ENCODE measurements at regions not wholly inside any gene's neighbourhood (a gene's known extent, or its start where the extent isn't known, plus 50 kb on each side); places are given as distances from the start of the nearest gene placed in this dataset.
A peak's percentile ranks its signal among the peaks of the same experiment; 100 is the strongest.

GRCh38 chr9:28207657-28208056 is 634.4 kb upstream of the C9orf72 start:
- no peak for DNase-seq (ENCODE audit: low read depth)

- no peak for DNase-seq (ENCODE audit: low read depth)
Measured at GRCh38 chr9:28209130-28209529, 635.8 kb upstream of the C9orf72 start.

GRCh38 chr9:28212979-28213378 is 639.7 kb upstream of the C9orf72 start:
- peak; percentile 73 for DNase-seq (ENCODE audit: low read depth)

- no peak for DNase-seq (ENCODE audit: low read depth)
Measured at GRCh38 chr9:28215536-28216299, 642.4 kb upstream of the C9orf72 start.

- no peak for DNase-seq (ENCODE audit: low read depth)
Measured at GRCh38 chr9:28232686-28233085, 659.4 kb upstream of the C9orf72 start.

- no peak for DNase-seq (ENCODE audit: low read depth)
Measured at GRCh38 chr9:28234133-28234893, 661.0 kb upstream of the C9orf72 start.

- peak; percentile 50 for DNase-seq (ENCODE audit: low read depth)
Measured at GRCh38 chr9:28234894-28235277, 661.6 kb upstream of the C9orf72 start.

GRCh38 chr9:28249424-28249823 is 676.1 kb upstream of the C9orf72 start:
- no peak for DNase-seq (ENCODE audit: low read depth)

- no peak for DNase-seq (ENCODE audit: low read depth)
Measured at GRCh38 chr9:28255174-28255573, 681.9 kb upstream of the C9orf72 start.

- DNase-seq (ENCODE audit: low read depth), result no peak
Measured at GRCh38 chr9:28260330-28260729, 687.0 kb upstream of the C9orf72 start.

GRCh38 chr9:28264368-28264767 is 691.1 kb upstream of the C9orf72 start:
- DNase-seq (ENCODE audit: low read depth), result peak; percentile 28

- peak; percentile 20 for DNase-seq (ENCODE audit: low read depth)
Measured at GRCh38 chr9:28267351-28267750, 694.1 kb upstream of the C9orf72 start.

GRCh38 chr9:28270156-28270555 is 696.9 kb upstream of the C9orf72 start:
- DNase-seq (ENCODE audit: low read depth), result peak; percentile 3

- DNase-seq (ENCODE audit: low read depth), result no peak
Measured at GRCh38 chr9:28272127-28272526, 698.8 kb upstream of the C9orf72 start.

GRCh38 chr9:28287455-28287854 is 714.2 kb upstream of the C9orf72 start:
- DNase-seq (ENCODE audit: low read depth), result no peak

GRCh38 chr9:28289746-28290145 is 716.5 kb upstream of the C9orf72 start:
- DNase-seq (ENCODE audit: low read depth), result no peak

- DNase-seq (ENCODE audit: low read depth), result no peak
Measured at GRCh38 chr9:28293369-28294090, 720.2 kb upstream of the C9orf72 start.

GRCh38 chr9:28301281-28301680 is 728.0 kb upstream of the C9orf72 start:
- no peak for DNase-seq (ENCODE audit: low read depth)

- no peak for DNase-seq (ENCODE audit: low read depth)
Measured at GRCh38 chr9:28317745-28318144, 744.5 kb upstream of the C9orf72 start.

GRCh38 chr9:28318515-28318914 is 745.2 kb upstream of the C9orf72 start:
- no peak for DNase-seq (ENCODE audit: low read depth)

- DNase-seq (ENCODE audit: low read depth), result no peak
Measured at GRCh38 chr9:28319981-28320380, 746.7 kb upstream of the C9orf72 start.

- DNase-seq (ENCODE audit: low read depth), result no peak
Measured at GRCh38 chr9:28320616-28321015, 747.3 kb upstream of the C9orf72 start.

- no peak for DNase-seq (ENCODE audit: low read depth)
Measured at GRCh38 chr9:28329323-28329722, 756.0 kb upstream of the C9orf72 start.
